HepG2 (cell line): ENCODE measurements at regions not wholly inside any gene's neighbourhood (a gene's known extent, or its start where the extent isn't known, plus 50 kb on each side); places are given as distances from the start of the nearest gene placed in this dataset.

ENCODE experiments used
- ATAD3A ChIP-seq: sonication (generic); formaldehyde crosslinking; IDR thresholded peaks from 2 replicates; pipeline ENCODE4 v1.4.0; 2020; ENCODE audit warnings: missing genetic modification reagents
- CTCF ChIP-seq: sonication (generic); formaldehyde crosslinking; IDR thresholded peaks from 2 replicates; pipeline ENCODE4 v1.5.0; 2020; ENCODE audit warnings: mild to moderate bottlenecking, missing genetic modification reagents, moderate library complexity
- HNRNPLL ChIP-seq: fragments of 200-400 bp; formaldehyde crosslinking; IDR thresholded peaks from 2 replicates; pipeline ENCODE4 v1.6.1; 2017; ENCODE audit warnings: mild to moderate bottlenecking, low read depth, low read length; ENCODE audit not compliant: poor library complexity, severe bottlenecking
- POLR2AphosphoS5 ChIP-seq: IDR thresholded peaks from 2 replicates; pipeline ENCODE4 v1.6.1; 2012; ENCODE audit warnings: low read depth, low read length
- REST ChIP-seq, 2 experiments: IDR thresholded peaks; 2 replicates each; pipeline ENCODE4 v1.6.1; 2011 to 2012; ENCODE audit warnings: low read length in 2 of 2, borderline replicate concordance in 1 of 2, low read depth in 1 of 2, mild to moderate bottlenecking in 1 of 2, moderate library complexity in 1 of 2
- RXRA ChIP-seq: sonication (generic); formaldehyde crosslinking; IDR thresholded peaks from 2 replicates; pipeline ENCODE4 v1.5.1; 2020; ENCODE audit warnings: missing genetic modification reagents
- YEATS4 ChIP-seq: sonication (generic); formaldehyde crosslinking; IDR thresholded peaks from 2 replicates; pipeline ENCODE4 v1.4.0; 2020; ENCODE audit warnings: missing genetic modification reagents, borderline replicate concordance
- ZFP62 ChIP-seq: sonication (generic); formaldehyde crosslinking; IDR thresholded peaks from 2 replicates; pipeline ENCODE4 v1.4.0; 2020; ENCODE audit warnings: missing genetic modification reagents
- ZFX ChIP-seq: sonication (generic); formaldehyde crosslinking; IDR thresholded peaks from 2 replicates; pipeline ENCODE4 v1.4.0; 2020; ENCODE audit warnings: mild to moderate bottlenecking, low read depth, missing genetic modification reagents, moderate library complexity

- TF ChIP-seq YEATS4 (CRISPR knock-in tag) (no peak), ZFP62 (CRISPR knock-in tag) (no peak), RXRA (CRISPR knock-in tag) (no peak), ATAD3A (no peak), POLR2AphosphoS5 (no peak), REST (IDR thresholded peaks at IDR 0.05; ENCODE audit: borderline replicate concordance in 1 of 2, low read depth in 1 of 2, low read length in 2 of 2) (no peak), CTCF (no peak), ZFX (CRISPR knock-in tag) (no peak), HNRNPLL (no peak)
Observed at GRCh38 chr6:19943042-19943441, 105.9 kb downstream of the ID4 start.
